Hepatocyte (in vitro differentiated cells): ENCODE measurements at regions not wholly inside any gene's neighbourhood (a gene's known extent, or its start where the extent isn't known, plus 50 kb on each side); places are given as distances from the start of the nearest gene placed in this dataset.
"Not testable (repeated sequence)": the region's sequence is repeated elsewhere in the genome, so short reads cannot be mapped to it uniquely, and the experiment has no call there.

Experiments used
- DNase-seq: peaks from one replicate; pipeline ENCODE4 v3.0.0-alpha.2; 2016; ENCODE audit warnings: low spot score
- H2AFZ ChIP-seq: fragments of 200-600 bp; sonication (generic); 2 replicates; pipeline ENCODE4 v1.6.0; 2016; ENCODE audit warnings: antibody characterized with exemption, mild to moderate bottlenecking
- H3K27ac ChIP-seq: fragments of 200-600 bp; sonication (generic); 2 replicates; pipeline ENCODE4 v1.5.1; 2016; ENCODE audit warnings: mild to moderate bottlenecking
- H3K27me3 ChIP-seq: fragments of 200-600 bp; sonication (generic); 2 replicates; pipeline ENCODE4 v1.6.1; 2016
- H3K36me3 ChIP-seq: fragments of 200-600 bp; sonication (generic); replicated peaks from 2 replicates; pipeline ENCODE4 v1.5.1; 2016; ENCODE audit warnings: low read depth; ENCODE audit not compliant: insufficient read depth
- H3K4me1 ChIP-seq: fragments of 200-600 bp; sonication (generic); 2 replicates; pipeline ENCODE4 v1.5.1; 2016; ENCODE audit warnings: mild to moderate bottlenecking, moderate library complexity; ENCODE audit not compliant: insufficient read depth
- H3K4me2 ChIP-seq: fragments of 200-600 bp; sonication (generic); 2 replicates; pipeline ENCODE4 v1.6.0; 2016
- H3K4me3 ChIP-seq: fragments of 200-600 bp; sonication (generic); 2 replicates; pipeline ENCODE4 v1.5.1; 2016; ENCODE audit warnings: mild to moderate bottlenecking
- H3K79me2 ChIP-seq: fragments of 200-600 bp; sonication (generic); 2 replicates; pipeline ENCODE4 v1.6.0; 2017; ENCODE audit warnings: mild to moderate bottlenecking
- H3K9me2 ChIP-seq: fragments of 200-600 bp; sonication (generic); replicated peaks from 2 replicates; pipeline ENCODE4 v1.6.0; 2017; ENCODE audit warnings: mild to moderate bottlenecking; ENCODE audit not compliant: insufficient read depth
- H3K9me3 ChIP-seq: fragments of 200-600 bp; sonication (generic); 2 replicates; pipeline ENCODE4 v1.5.1; 2016; ENCODE audit warnings: low read depth, mild to moderate bottlenecking
- H4K20me1 ChIP-seq: fragments of 200-600 bp; sonication (generic); 2 replicates; pipeline ENCODE4 v1.6.0; 2016; ENCODE audit warnings: mild to moderate bottlenecking; ENCODE audit not compliant: insufficient read depth, poor library complexity, severe bottlenecking
- CTCF ChIP-seq: fragments of 200-600 bp; sonication (generic); IDR thresholded peaks from 2 replicates; pipeline ENCODE4 v1.5.1; 2016; ENCODE audit warnings: antibody characterized with exemption, mild to moderate bottlenecking; ENCODE audit not compliant: poor library complexity
- EZH2 ChIP-seq: fragments of 200-600 bp; sonication (generic); IDR thresholded peaks from 2 replicates; pipeline ENCODE4 v1.6.1; 2016; ENCODE audit warnings: antibody characterized with exemption, mild to moderate bottlenecking, borderline replicate concordance
- EZH2phosphoT487 ChIP-seq: fragments of 200-600 bp; sonication (generic); IDR thresholded peaks from one replicate; pipeline ENCODE4 v1.6.1; 2018; ENCODE audit warnings: antibody characterized with exemption, mild to moderate bottlenecking, low read depth, moderate library complexity; ENCODE audit not compliant: unreplicated experiment, severe bottlenecking
- WGBS: methylation state at CpG from one replicate; pipeline ENCODE4 v1.1.6; 2016; ENCODE audit warnings: low lambda C conversion rate; ENCODE audit errors: missing lambda C conversion rate; 5-methylcytosine and 5-hydroxymethylcytosine counted together

- no peak overlapping the region for H3K27ac ChIP-seq
- WGBS = 96% methylated on average over 1 of the region's 1 CpG
- peaks cover 3% of the 10 kb centered on the region for H3K4me1 ChIP-seq
Observed at GRCh38 chr12:103024650-103025049, 67.2 kb downstream of the ASCL1 start.

GRCh38 chr12:103026643-103027042 lies 69.2 kb downstream of the ASCL1 start:
- not testable (repeated sequence) for H4K20me1 ChIP-seq, H3K9me3 ChIP-seq, H3K4me1 ChIP-seq, H3K27me3 ChIP-seq, H3K4me3 ChIP-seq, DNase-seq, H3K79me2 ChIP-seq, H3K27ac ChIP-seq, H3K4me2 ChIP-seq, H3K36me3 ChIP-seq, H2AFZ ChIP-seq, H3K9me2 ChIP-seq
- WGBS = 70% methylated on average over 3 of the region's 3 CpGs

More at GRCh38 chr12:103024650-103025049, 67.2 kb downstream of the ASCL1 start:
- DNase-seq = no peak
- Histone ChIP-seq H3K79me2 (no peaks in the 10 kb centered on the region), H4K20me1 (no peaks in the 10 kb centered on the region), H3K27me3 (no peaks in the 10 kb centered on the region), H2AFZ (no peak overlapping the region), H3K36me3 (no peaks in the 10 kb centered on the region), H3K4me3 (no peak overlapping the region), H3K9me3 (no peaks in the 10 kb centered on the region), H3K9me2 (no peaks in the 10 kb centered on the region), H3K4me2 (no peak overlapping the region)
- TF ChIP-seq CTCF (no peak), EZH2 (no peak), EZH2phosphoT487 (no peak)

- no peaks in the 10 kb centered on the region for H3K9me3 ChIP-seq
- no peak overlapping the region for H2AFZ ChIP-seq
- TF ChIP-seq EZH2 (no peak), CTCF (no peak), EZH2phosphoT487 (no peak)
- no peaks in the 10 kb centered on the region for H3K9me2 ChIP-seq
- peaks cover 3% of the 10 kb centered on the region for H3K4me1 ChIP-seq
- peak; percentile 48 for DNase-seq
- H3K4me3 ChIP-seq = no peak overlapping the region
- no peaks in the 10 kb centered on the region for H3K27me3 ChIP-seq
- H3K27ac ChIP-seq = peak overlapping the region; percentile 48
- H4K20me1 ChIP-seq = no peaks in the 10 kb centered on the region
- H3K79me2 ChIP-seq = no peaks in the 10 kb centered on the region
- no peaks in the 10 kb centered on the region for H3K36me3 ChIP-seq
- 56% methylated on average over 6 of the region's 6 CpGs for WGBS
- H3K4me2 ChIP-seq = peak overlapping the region; percentile 44
Observed at GRCh38 chr12:103028881-103029639, 71.6 kb downstream of the ASCL1 start.

- Histone ChIP-seq H4K20me1 (no peaks in the 10 kb centered on the region), H2AFZ (no peak overlapping the region), H3K9me3 (no peaks in the 10 kb centered on the region), H3K36me3 (no peaks in the 10 kb centered on the region), H3K4me1 (no peaks in the 10 kb centered on the region), H3K4me3 (no peak overlapping the region), H3K9me2 (no peaks in the 10 kb centered on the region), H3K27me3 (no peaks in the 10 kb centered on the region), H3K27ac (no peak overlapping the region), H3K4me2 (no peak overlapping the region), H3K79me2 (no peaks in the 10 kb centered on the region)
- 74% methylated on average over 1 of the region's 1 CpG for WGBS
- DNase-seq = no peak
- TF ChIP-seq EZH2 (no peak), CTCF (no peak), EZH2phosphoT487 (no peak)
Observed at GRCh38 chr12:103036581-103037214, 79.2 kb downstream of the ASCL1 start.
